Right ventricle myocardium inferior (tissue), 1 donor: ENCODE measurements at regions not wholly inside any gene's neighbourhood (a gene's known extent, or its start where the extent isn't known, plus 50 kb on each side); places are given as distances from the start of the nearest gene placed in this dataset.

Experiments
- ATAC-seq: fragments of 200-7000 bp; cut with Tn5 transposase; one replicate; pipeline ENCODE4 v1.9.1; 2020; ENCODE audit warnings: mild to moderate bottlenecking, moderate library complexity
- DNase-seq: peaks from one replicate; pipeline ENCODE4 v3.0.0; 2021; ENCODE audit errors: missing footprints
- intact Hi-C: fragments of 100-400 bp; cut with DNase I; formaldehyde crosslinking; loops from one replicate; pipeline ENCODE4 v1.11.0; 2022
- donor health status: DM: no; HTN: yes; CAD: no; lungs with severe emphysema.

GRCh38 chr9:788777-789176 is 52.7 kb upstream of the DMRT1 start:
- no peak for ATAC-seq
- intact Hi-C loops, result no loop called here
- no peak for DNase-seq
